HEK293 (cell line): ENCODE measurements at regions not wholly inside any gene's neighbourhood (a gene's known extent, or its start where the extent isn't known, plus 50 kb on each side); places are given as distances from the start of the nearest gene placed in this dataset.

ENCODE experiments used
- CTCF ChIA-PET: fragments of 350-600 bp; formaldehyde crosslinking; extraction: SDS; loops from one replicate; lab custom pipeline; 2021; ENCODE audit warnings: antibody characterized with exemption; lab: Yijun Ruan, JAX
- POLR2A ChIA-PET: fragments of 300-600 bp; formaldehyde crosslinking; extraction: SDS; loops from one replicate; lab custom pipeline; 2020; ENCODE audit warnings: antibody characterized with exemption, inconsistent platforms; lab: Yijun Ruan, JAX
- H3K27ac ChIP-seq: fragments of 200-500 bp; sonication (Bioruptor generic); 2 replicates; pipeline ENCODE4 v1.5.1; 2014; ENCODE audit warnings: low read depth, low read length, control low read depth, inconsistent platforms; ENCODE audit errors: extremely low read depth
- H3K36me3 ChIP-seq, 2 experiments: fragments of 200-500 bp in 1 of 2; sonication (Bioruptor generic) in 1 of 2; 1 replicate in 1 of 2; 2 replicates in 1 of 2; pipeline ENCODE4 v1.5.1; 2014 to 2017; ENCODE audit warnings: inconsistent platforms in 2 of 2, low read length in 2 of 2; ENCODE audit not compliant: control insufficient read depth in 2 of 2, insufficient read depth in 1 of 2
- H3K4me1 ChIP-seq: fragments of 200-500 bp; sonication (Bioruptor generic); 2 replicates; pipeline ENCODE4 v1.5.1; 2014; ENCODE audit warnings: mild to moderate bottlenecking, low read length, inconsistent platforms; ENCODE audit not compliant: control insufficient read depth, insufficient read depth
- H3K4me3 ChIP-seq: 2 replicates; pipeline ENCODE4 v1.5.1; 2011; ENCODE audit warnings: low read depth, mild to moderate bottlenecking, control low read depth, low read length, moderate library complexity
- H3K9me3 ChIP-seq: fragments of 200-500 bp; sonication (Bioruptor generic); 2 replicates; pipeline ENCODE4 v1.5.1; 2014; ENCODE audit warnings: low read depth, low read length, inconsistent platforms; ENCODE audit not compliant: control insufficient read depth, insufficient read depth
- GLIS2 ChIP-seq: fragments of 450-650 bp; formaldehyde crosslinking; IDR thresholded peaks from 2 replicates; pipeline ENCODE4 v1.5.1; 2016; ENCODE audit warnings: missing biosample characterization, missing genetic modification characterization
- HOXD13 ChIP-seq: sonication (generic); formaldehyde crosslinking; IDR thresholded peaks from 2 replicates; pipeline ENCODE4 v1.8.0; 2022; ENCODE audit warnings: missing genetic modification reagents, borderline replicate concordance
- PRDM6 ChIP-seq: fragments of 450-650 bp; formaldehyde crosslinking; IDR thresholded peaks from 2 replicates; pipeline ENCODE4 v1.5.1; 2017; ENCODE audit warnings: missing biosample characterization, missing genetic modification characterization
- TRIM28 ChIP-seq: IDR thresholded peaks from 2 replicates; pipeline ENCODE4 v1.6.1; 2011; ENCODE audit warnings: low read length, control low read depth, borderline replicate concordance
- TSHZ1 ChIP-seq: fragments of 450-650 bp; formaldehyde crosslinking; IDR thresholded peaks from 2 replicates; pipeline ENCODE4 v1.5.1; 2016; ENCODE audit warnings: missing biosample characterization, missing genetic modification characterization, borderline replicate concordance
- ZBTB17 ChIP-seq: fragments of 450-650 bp; formaldehyde crosslinking; IDR thresholded peaks from 2 replicates; pipeline ENCODE4 v1.5.1; 2016; ENCODE audit warnings: missing biosample characterization, missing genetic modification characterization
- ZBTB7A ChIP-seq: fragments of 450-650 bp; formaldehyde crosslinking; IDR thresholded peaks from 2 replicates; pipeline ENCODE4 v1.5.1; 2016; ENCODE audit warnings: low read depth, missing biosample characterization, missing genetic modification characterization
- ZFP37 ChIP-seq: fragments of 450-650 bp; formaldehyde crosslinking; IDR thresholded peaks from 2 replicates; pipeline ENCODE4 v1.5.1; 2016; ENCODE audit warnings: missing biosample characterization, missing genetic modification characterization
- ZNF121 ChIP-seq: fragments of 450-650 bp; formaldehyde crosslinking; IDR thresholded peaks from 2 replicates; pipeline ENCODE4 v1.5.1; 2016; ENCODE audit warnings: missing biosample characterization, missing genetic modification characterization
- ZNF174 ChIP-seq: fragments of 450-650 bp; formaldehyde crosslinking; IDR thresholded peaks from 2 replicates; pipeline ENCODE4 v1.5.0; 2017; ENCODE audit warnings: missing biosample characterization, mild to moderate bottlenecking, missing genetic modification characterization
- ZNF19 ChIP-seq: fragments of 450-650 bp; formaldehyde crosslinking; IDR thresholded peaks from 2 replicates; pipeline ENCODE4; 2016; ENCODE audit warnings: missing biosample characterization, missing genetic modification characterization, low read depth
- ZNF37A ChIP-seq: fragments of 450-650 bp; IDR thresholded peaks from 2 replicates; pipeline ENCODE4 v1.5.1; 2018; ENCODE audit warnings: missing biosample characterization, missing genetic modification characterization
- ZNF501 ChIP-seq: fragments of 450-650 bp; formaldehyde crosslinking; IDR thresholded peaks from 2 replicates; pipeline ENCODE4 v1.5.1; 2016; ENCODE audit warnings: missing biosample characterization, missing genetic modification characterization
- ZNF530 ChIP-seq: fragments of 450-650 bp; formaldehyde crosslinking; IDR thresholded peaks from 2 replicates; pipeline ENCODE4 v1.5.1; 2016; ENCODE audit warnings: low read depth, missing biosample characterization, missing genetic modification characterization
- ZNF558 ChIP-seq: fragments of 450-650 bp; formaldehyde crosslinking; IDR thresholded peaks from 2 replicates; pipeline ENCODE4 v1.5.1; 2016; ENCODE audit warnings: missing biosample characterization, missing genetic modification characterization
- ZNF654 ChIP-seq: fragments of 450-650 bp; formaldehyde crosslinking; IDR thresholded peaks from 2 replicates; pipeline ENCODE4 v1.5.1; 2016; ENCODE audit warnings: low read depth, missing biosample characterization, missing genetic modification characterization
- ZNF658 ChIP-seq: fragments of 450-650 bp; formaldehyde crosslinking; IDR thresholded peaks from 2 replicates; pipeline ENCODE4; 2016; ENCODE audit warnings: missing biosample characterization, missing genetic modification characterization
- ZNF76 ChIP-seq: fragments of 450-650 bp; formaldehyde crosslinking; IDR thresholded peaks from 2 replicates; pipeline ENCODE4; 2016; ENCODE audit warnings: low read depth, missing biosample characterization, missing genetic modification characterization, borderline replicate concordance
- TF ChIP-seq, protein P1 (sequence below): fragments of 450-650 bp; formaldehyde crosslinking; IDR thresholded peaks from 2 replicates; pipeline ENCODE4 v1.5.1; 2016; ENCODE audit warnings: missing biosample characterization, missing genetic modification characterization, borderline replicate concordance
- TF ChIP-seq, protein P2 (sequence below): fragments of 450-650 bp; formaldehyde crosslinking; IDR thresholded peaks from 2 replicates; pipeline ENCODE4 v1.5.1; 2016; ENCODE audit warnings: missing biosample characterization, missing genetic modification characterization
- TF ChIP-seq, protein P3 (sequence below): fragments of 450-650 bp; formaldehyde crosslinking; IDR thresholded peaks from 2 replicates; pipeline ENCODE4 v1.5.1; 2016; ENCODE audit warnings: missing biosample characterization, missing genetic modification characterization
- TF ChIP-seq, protein P4 (sequence below): fragments of 450-650 bp; formaldehyde crosslinking; IDR thresholded peaks from 2 replicates; pipeline ENCODE4 v1.5.1; 2016; ENCODE audit warnings: missing biosample characterization, missing genetic modification characterization

DNA sequence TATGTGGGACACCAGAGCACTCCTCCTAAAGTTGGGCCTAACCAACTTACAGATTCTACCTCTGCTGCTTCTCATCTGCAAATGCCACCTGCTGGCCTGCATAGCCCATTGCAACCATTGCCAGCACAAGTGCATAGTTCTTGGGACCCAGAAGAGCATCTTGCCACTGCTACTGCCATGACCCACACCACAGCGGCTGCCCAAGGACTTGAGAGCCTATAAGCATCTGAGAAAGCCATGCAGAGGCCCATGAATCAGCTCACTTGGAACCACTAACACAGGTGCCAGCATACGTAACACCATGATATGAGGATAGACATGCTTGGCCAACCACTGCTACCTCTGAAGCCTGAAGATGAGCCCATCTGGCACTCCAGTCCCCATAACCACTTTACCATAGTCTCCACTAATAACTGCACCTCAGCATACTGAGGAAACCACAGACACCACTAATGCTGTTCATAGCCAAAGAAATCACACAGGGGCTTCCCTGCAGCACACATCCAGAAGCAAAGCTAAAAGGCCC is 258.1 kb upstream of the AGTR2 start:
- ChIA-PET CTCF (no interaction called here), POLR2A (no interaction called here)
- Histone ChIP-seq H3K4me3 (no peak overlapping the region), H3K9me3 (no peaks in the 10 kb centered on the region), H3K27ac (no peak overlapping the region), H3K36me3 (no peaks in the 10 kb centered on the region), H3K4me1 (no peaks in the 10 kb centered on the region)
- TF ChIP-seq TRIM28: no peak
- TF ChIP-seq HOXD13: no peak
- TF ChIP-seq, protein P1, sequence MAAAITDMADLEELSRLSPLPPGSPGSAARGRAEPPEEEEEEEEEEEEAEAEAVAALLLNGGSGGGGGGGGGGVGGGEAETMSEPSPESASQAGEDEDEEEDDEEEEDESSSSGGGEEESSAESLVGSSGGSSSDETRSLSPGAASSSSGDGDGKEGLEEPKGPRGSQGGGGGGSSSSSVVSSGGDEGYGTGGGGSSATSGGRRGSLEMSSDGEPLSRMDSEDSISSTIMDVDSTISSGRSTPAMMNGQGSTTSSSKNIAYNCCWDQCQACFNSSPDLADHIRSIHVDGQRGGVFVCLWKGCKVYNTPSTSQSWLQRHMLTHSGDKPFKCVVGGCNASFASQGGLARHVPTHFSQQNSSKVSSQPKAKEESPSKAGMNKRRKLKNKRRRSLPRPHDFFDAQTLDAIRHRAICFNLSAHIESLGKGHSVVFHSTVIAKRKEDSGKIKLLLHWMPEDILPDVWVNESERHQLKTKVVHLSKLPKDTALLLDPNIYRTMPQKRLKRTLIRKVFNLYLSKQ (tag by site-specific recombination): no peak
- TF ChIP-seq TSHZ1 (tag by site-specific recombination): no peak
- TF ChIP-seq ZNF558 (tag by site-specific recombination): no peak
- TF ChIP-seq, protein P2, sequence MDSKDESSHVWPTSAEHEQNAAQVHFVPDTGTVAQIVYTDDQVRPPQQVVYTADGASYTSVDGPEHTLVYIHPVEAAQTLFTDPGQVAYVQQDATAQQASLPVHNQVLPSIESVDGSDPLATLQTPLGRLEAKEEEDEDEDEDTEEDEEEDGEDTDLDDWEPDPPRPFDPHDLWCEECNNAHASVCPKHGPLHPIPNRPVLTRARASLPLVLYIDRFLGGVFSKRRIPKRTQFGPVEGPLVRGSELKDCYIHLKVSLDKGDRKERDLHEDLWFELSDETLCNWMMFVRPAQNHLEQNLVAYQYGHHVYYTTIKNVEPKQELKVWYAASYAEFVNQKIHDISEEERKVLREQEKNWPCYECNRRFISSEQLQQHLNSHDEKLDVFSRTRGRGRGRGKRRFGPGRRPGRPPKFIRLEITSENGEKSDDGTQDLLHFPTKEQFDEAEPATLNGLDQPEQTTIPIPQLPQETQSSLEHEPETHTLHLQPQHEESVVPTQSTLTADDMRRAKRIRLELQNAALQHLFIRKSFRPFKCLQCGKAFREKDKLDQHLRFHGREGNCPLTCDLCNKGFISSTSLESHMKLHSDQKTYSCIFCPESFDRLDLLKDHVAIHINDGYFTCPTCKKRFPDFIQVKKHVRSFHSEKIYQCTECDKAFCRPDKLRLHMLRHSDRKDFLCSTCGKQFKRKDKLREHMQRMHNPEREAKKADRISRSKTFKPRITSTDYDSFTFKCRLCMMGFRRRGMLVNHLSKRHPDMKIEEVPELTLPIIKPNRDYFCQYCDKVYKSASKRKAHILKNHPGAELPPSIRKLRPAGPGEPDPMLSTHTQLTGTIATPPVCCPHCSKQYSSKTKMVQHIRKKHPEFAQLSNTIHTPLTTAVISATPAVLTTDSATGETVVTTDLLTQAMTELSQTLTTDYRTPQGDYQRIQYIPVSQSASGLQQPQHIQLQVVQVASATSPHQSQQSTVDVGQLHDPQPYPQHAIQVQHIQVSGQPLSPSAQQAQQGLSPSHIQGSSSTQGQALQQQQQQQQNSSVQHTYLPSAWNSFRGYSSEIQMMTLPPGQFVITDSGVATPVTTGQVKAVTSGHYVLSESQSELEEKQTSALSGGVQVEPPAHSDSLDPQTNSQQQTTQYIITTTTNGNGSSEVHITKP: peak; percentile 59
- peak; percentile 23; the same call in 1 of the 2 replicates for TF ChIP-seq ZNF654 (tag by site-specific recombination)
- TF ChIP-seq ZNF37A (tag by site-specific recombination): no peak
- no peak for TF ChIP-seq ZNF121 (tag by site-specific recombination)
- TF ChIP-seq, protein P3, sequence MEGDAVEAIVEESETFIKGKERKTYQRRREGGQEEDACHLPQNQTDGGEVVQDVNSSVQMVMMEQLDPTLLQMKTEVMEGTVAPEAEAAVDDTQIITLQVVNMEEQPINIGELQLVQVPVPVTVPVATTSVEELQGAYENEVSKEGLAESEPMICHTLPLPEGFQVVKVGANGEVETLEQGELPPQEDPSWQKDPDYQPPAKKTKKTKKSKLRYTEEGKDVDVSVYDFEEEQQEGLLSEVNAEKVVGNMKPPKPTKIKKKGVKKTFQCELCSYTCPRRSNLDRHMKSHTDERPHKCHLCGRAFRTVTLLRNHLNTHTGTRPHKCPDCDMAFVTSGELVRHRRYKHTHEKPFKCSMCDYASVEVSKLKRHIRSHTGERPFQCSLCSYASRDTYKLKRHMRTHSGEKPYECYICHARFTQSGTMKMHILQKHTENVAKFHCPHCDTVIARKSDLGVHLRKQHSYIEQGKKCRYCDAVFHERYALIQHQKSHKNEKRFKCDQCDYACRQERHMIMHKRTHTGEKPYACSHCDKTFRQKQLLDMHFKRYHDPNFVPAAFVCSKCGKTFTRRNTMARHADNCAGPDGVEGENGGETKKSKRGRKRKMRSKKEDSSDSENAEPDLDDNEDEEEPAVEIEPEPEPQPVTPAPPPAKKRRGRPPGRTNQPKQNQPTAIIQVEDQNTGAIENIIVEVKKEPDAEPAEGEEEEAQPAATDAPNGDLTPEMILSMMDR (tag by site-specific recombination): peak; percentile 31
- no peak for TF ChIP-seq ZBTB7A (tag by site-specific recombination)
- TF ChIP-seq, protein P4, sequence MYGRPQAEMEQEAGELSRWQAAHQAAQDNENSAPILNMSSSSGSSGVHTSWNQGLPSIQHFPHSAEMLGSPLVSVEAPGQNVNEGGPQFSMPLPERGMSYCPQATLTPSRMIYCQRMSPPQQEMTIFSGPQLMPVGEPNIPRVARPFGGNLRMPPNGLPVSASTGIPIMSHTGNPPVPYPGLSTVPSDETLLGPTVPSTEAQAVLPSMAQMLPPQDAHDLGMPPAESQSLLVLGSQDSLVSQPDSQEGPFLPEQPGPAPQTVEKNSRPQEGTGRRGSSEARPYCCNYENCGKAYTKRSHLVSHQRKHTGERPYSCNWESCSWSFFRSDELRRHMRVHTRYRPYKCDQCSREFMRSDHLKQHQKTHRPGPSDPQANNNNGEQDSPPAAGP (tag by site-specific recombination): no peak

DNA sequence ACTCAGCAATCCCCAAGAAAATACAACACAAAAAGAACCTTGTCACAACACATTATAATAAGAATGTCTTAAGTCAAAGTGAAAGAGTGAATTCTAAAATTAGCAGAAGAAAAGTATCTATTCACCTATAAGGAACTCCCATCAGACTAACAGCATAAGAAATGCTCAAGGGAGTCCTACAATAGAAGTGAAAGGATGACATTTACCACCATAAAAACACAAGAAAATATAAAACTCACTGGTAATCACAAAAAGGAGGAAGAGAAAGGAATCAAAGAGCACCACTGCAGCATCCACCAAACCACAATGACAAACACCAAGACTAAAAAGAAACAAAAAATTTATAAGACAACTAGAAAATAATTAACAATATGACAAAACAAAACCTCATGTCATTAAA is 257.0 kb upstream of the AGTR2 start:
- Histone ChIP-seq H3K4me3 (no peak overlapping the region), H3K4me1 (no peaks in the 10 kb centered on the region), H3K36me3 (no peaks in the 10 kb centered on the region), H3K9me3 (no peaks in the 10 kb centered on the region), H3K27ac (no peak overlapping the region)
- ChIA-PET CTCF (no interaction called here), POLR2A (no interaction called here)
- TF ChIP-seq ZNF76 (no peak), PRDM6 (tag by site-specific recombination) (no peak), ZFP37 (tag by site-specific recombination) (no peak), ZNF658 (tag by site-specific recombination) (no peak), ZNF530 (tag by site-specific recombination) (no peak), GLIS2 (tag by site-specific recombination) (no peak), ZNF501 (no peak), ZBTB17 (tag by site-specific recombination) (no peak), ZNF174 (no peak), ZNF19 (tag by site-specific recombination) (no peak)
